GM12878 (cell line): ENCODE measurements at regions not wholly inside any gene's neighbourhood (a gene's known extent, or its start where the extent isn't known, plus 50 kb on each side); places are given as distances from the start of the nearest gene placed in this dataset.

Source experiments
- ATAC-seq: fragments of 200-7000 bp; cut with Tn5 transposase; 3 replicates; pipeline ENCODE4 v1.9.1; 2020; ENCODE audit warnings: mild to moderate bottlenecking, moderate library complexity
- BruUV-seq: library from RNA; stranded (reverse); fragments of 400-500 nt; replicated peaks from 2 replicates; lab custom pipeline; 2021; lab: Mats Ljungman, UMichigan
- CTCF ChIA-PET: fragments of 300-600 bp; sonication (Branson Sonifier 250); formaldehyde crosslinking; extraction: SDS; loops from one replicate; lab custom pipeline; 2021; ENCODE audit warnings: inconsistent platforms; lab: Yijun Ruan, JAX
- POLR2A ChIA-PET: fragments of 350-600 bp; formaldehyde crosslinking; extraction: SDS; loops from one replicate; lab custom pipeline; 2021; ENCODE audit warnings: inconsistent platforms; lab: Charles Lee
- RAD21 ChIA-PET: fragments of 300-600 bp; sonication (Branson Sonifier 250); formaldehyde crosslinking; loops from one replicate; lab custom pipeline; 2023; ENCODE audit warnings: antibody characterized with exemption; ENCODE audit not compliant: unreplicated experiment; lab: Charles Lee
- SMC1A ChIA-PET: fragments of 300-600 bp; sonication (Branson Sonifier 250); formaldehyde crosslinking; loops from one replicate; lab custom pipeline; 2023; ENCODE audit not compliant: unreplicated experiment, uncharacterized antibody; lab: Charles Lee
- DNase-seq: peaks from one replicate; pipeline ENCODE4 v3.0.0-alpha.2; 2011; ENCODE audit warnings: low read depth, low spot score
- FAIRE-seq: peaks from 3 replicates; lab custom pipeline; 2011; peaks lifted over from hg19 to GRCh38; lab: Jason Lieb, UNC
- H2AFZ ChIP-seq: 2 replicates; pipeline ENCODE4 v1.6.0; 2011; ENCODE audit warnings: low read depth, low read length, control low read depth; ENCODE audit not compliant: control insufficient read depth
- H3K27ac ChIP-seq: 2 replicates; pipeline ENCODE4 v1.5.1; 2011; ENCODE audit warnings: control low read depth; ENCODE audit not compliant: control insufficient read depth, insufficient read depth
- H3K27me3 ChIP-seq, 2 experiments: replicated peaks in 1 of 2; 2 replicates each; pipeline versions ENCODE4 v1.6.0 to v1.6.1; 2011; ENCODE audit warnings: low read length in 1 of 2; ENCODE audit not compliant: control insufficient read depth in 2 of 2, insufficient read depth in 2 of 2
- H3K36me3 ChIP-seq, 2 experiments: 2 replicates each; pipeline ENCODE4 v1.5.1; 2011; ENCODE audit warnings: low read length in 1 of 2; ENCODE audit not compliant: control insufficient read depth in 2 of 2, insufficient read depth in 2 of 2
- H3K4me1 ChIP-seq: 2 replicates; pipeline ENCODE4 v1.6.1; 2011; ENCODE audit warnings: mild to moderate bottlenecking, low read length, moderate library complexity, mixed read lengths; ENCODE audit not compliant: control insufficient read depth, insufficient read depth
- H3K4me2 ChIP-seq: 2 replicates; pipeline ENCODE4 v1.6.0; 2011; ENCODE audit warnings: control low read depth; ENCODE audit not compliant: control insufficient read depth, insufficient read depth
- H3K4me3 ChIP-seq: fragments of 200-600 bp; sonication (generic); 2 replicates; pipeline ENCODE4 v1.5.1; 2016
- H3K79me2 ChIP-seq: 2 replicates; pipeline ENCODE4 v1.6.0; 2011; ENCODE audit warnings: low read length; ENCODE audit not compliant: control insufficient read depth, insufficient read depth
- H3K9ac ChIP-seq: 2 replicates; pipeline ENCODE4 v1.8.0; 2011; ENCODE audit warnings: low read length, control low read depth, mixed read lengths; ENCODE audit not compliant: control insufficient read depth, insufficient read depth
- H3K9me3 ChIP-seq: replicated peaks from 3 replicates; pipeline ENCODE4 v1.5.1; 2011; ENCODE audit warnings: mild to moderate bottlenecking, low read length; ENCODE audit not compliant: control insufficient read depth, insufficient read depth
- H4K20me1 ChIP-seq: 2 replicates; pipeline ENCODE4 v1.6.0; 2011; ENCODE audit not compliant: control insufficient read depth, insufficient read depth
- BACH1 ChIP-seq: fragments of 450-650 bp; IDR thresholded peaks from 2 replicates; pipeline ENCODE4 v1.6.1; 2017; ENCODE audit warnings: mild to moderate bottlenecking, borderline replicate concordance
- CREB1 ChIP-seq: IDR thresholded peaks from 2 replicates; pipeline ENCODE4 v1.6.1; 2012; ENCODE audit warnings: low read depth, mild to moderate bottlenecking, inconsistent platforms
- E2F4 ChIP-seq: IDR thresholded peaks from 2 replicates; pipeline ENCODE4 v1.6.1; 2012; ENCODE audit warnings: low read depth, low read length, improper control_type of control experiment
- EZH2 ChIP-seq: IDR thresholded peaks from 2 replicates; pipeline ENCODE4 v1.6.1; 2012; ENCODE audit warnings: low read depth, mild to moderate bottlenecking, control low read depth, inconsistent platforms, low read length, borderline replicate concordance; ENCODE audit not compliant: control insufficient read depth
- JUNB ChIP-seq: IDR thresholded peaks from 2 replicates; pipeline ENCODE4 v1.6.1; 2016; ENCODE audit warnings: antibody characterized with exemption, mild to moderate bottlenecking
- KLF5 ChIP-seq: fragments of 450-650 bp; IDR thresholded peaks from 2 replicates; pipeline ENCODE4 v1.6.1; 2014; ENCODE audit warnings: mild to moderate bottlenecking; ENCODE audit not compliant: partially characterized antibody
- MYB ChIP-seq: fragments of 150-350 bp; IDR thresholded peaks from 2 replicates; pipeline ENCODE4 v1.6.1; 2014; ENCODE audit warnings: mild to moderate bottlenecking, low read depth, low read length, borderline replicate concordance
- SPI1 ChIP-seq: IDR thresholded peaks from 2 replicates; pipeline ENCODE4 v1.6.1; 2011; ENCODE audit warnings: low read depth, mild to moderate bottlenecking, low read length, moderate library complexity, borderline replicate concordance; ENCODE audit not compliant: insufficient read depth
- TCF12 ChIP-seq: IDR thresholded peaks from 2 replicates; pipeline ENCODE4 v1.6.1; 2011; ENCODE audit warnings: low read depth, mild to moderate bottlenecking, low read length
- ZBTB11 ChIP-seq: fragments of 450-650 bp; formaldehyde crosslinking; IDR thresholded peaks from 2 replicates; pipeline ENCODE4 v1.5.0; 2022; ENCODE audit warnings: mild to moderate bottlenecking, missing genetic modification characterization
- ZNF687 ChIP-seq: fragments of 450-650 bp; IDR thresholded peaks from 2 replicates; pipeline ENCODE4 v1.6.1; 2017; ENCODE audit warnings: mild to moderate bottlenecking, moderate library complexity
- WGBS: methylation state at CpG from one replicate; pipeline ENCODE4 v1.1.6; 2016; ENCODE audit warnings: low lambda C conversion rate; ENCODE audit not compliant: insufficient replicate concordance, insufficient coverage; ENCODE audit errors: missing lambda C conversion rate; 5-methylcytosine and 5-hydroxymethylcytosine counted together
- in situ Hi-C: fragments of 300-500 bp; cut with MboI; formaldehyde crosslinking; loops from 9 replicates; pipeline ENCODE4 v1.14.3; 2018; ENCODE audit warnings: mixed read lengths
- intact Hi-C: fragments of 100-400 bp; cut with micrococcal nuclease; formaldehyde crosslinking; loops from one replicate; pipeline ENCODE4 v1.14.2; 2022; ENCODE audit not compliant: unreplicated experiment

GRCh38 chr10:3474266-3474665 is 301.7 kb upstream of the PITRM1 start (continued):
- TF ChIP-seq ZNF687, result no peak
- TF ChIP-seq ZBTB11 (CRISPR knock-in tag), result no peak
- TF ChIP-seq KLF5, result no peak
- no peak for TF ChIP-seq TCF12
- no peak for TF ChIP-seq BACH1

DNA sequence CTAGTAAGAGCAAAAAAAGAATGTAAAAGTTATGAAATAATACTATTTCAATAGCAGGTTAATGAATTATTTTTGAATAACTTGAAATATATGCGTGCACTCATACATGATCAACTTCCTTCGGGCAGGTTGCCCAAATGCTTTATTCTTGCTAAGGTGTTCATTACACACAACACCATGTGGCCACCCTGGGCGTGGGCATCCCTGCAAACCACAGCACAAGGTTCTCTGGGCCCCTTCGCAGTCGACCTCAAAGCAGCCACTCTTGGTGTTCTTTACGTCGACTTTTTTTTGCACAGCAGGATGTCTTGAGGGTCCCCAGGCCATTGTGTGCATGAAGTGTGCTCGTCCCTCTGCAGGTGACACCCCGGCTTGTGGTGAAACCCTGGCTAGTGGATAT is 300.7 kb upstream of the PITRM1 start:
- RAD21 ChIA-PET, result no interaction called here
- intact Hi-C loops, result loop anchor here (10.0 kb wide), 1 partner anchor 312 kb away; the partner anchor contains the start of gene KLF6
- SMC1A ChIA-PET, result no interaction called here
- Histone ChIP-seq H3K9ac (no peak overlapping the region), H3K4me2 (no peak overlapping the region), H3K27ac (no peak overlapping the region), H3K4me1 (peaks cover 20% of the 10 kb centered on the region), H3K9me3 (no peaks in the 10 kb centered on the region), H3K36me3 (no peaks in the 10 kb centered on the region), H2AFZ (no peak overlapping the region), H3K79me2 (no peaks in the 10 kb centered on the region), H3K4me3 (no peak overlapping the region), H4K20me1 (no peaks in the 10 kb centered on the region), H3K27me3 (no peaks in the 10 kb centered on the region)
- POLR2A ChIA-PET, result no interaction called here
- TF ChIP-seq E2F4 (no peak), JUNB (no peak), EZH2 (no peak), MYB (no peak), CREB1 (no peak), TCF12 (no peak), SPI1 (no peak)
- FAIRE-seq (no peak), DNase-seq (no peak), ATAC-seq (no peak)
- CTCF ChIA-PET, result no interaction called here
- WGBS, result 77% methylated on average over 9 of the region's 9 CpGs
- in situ Hi-C loops, result no loop called here
- no TSS peak for BruUV-seq
